Activated T-helper 1 cell treated with anti-CD3 and anti-CD28 coated beads, Interleukin-12 subunit alpha, Interleukin-12 subunit beta, Interleukin-2, Interleukin-4 antibody, amounts not matched to agents 30 ng/mL and 10 ng/mL and 1 ng/mL, durations not matched to agents 14 hours and 24 hours and 36 hours (primary cell): ENCODE measurements at regions not wholly inside any gene's neighbourhood (a gene's known extent, or its start where the extent isn't known, plus 50 kb on each side); places are given as distances from the start of the nearest gene placed in this dataset.
"Not testable (repeated sequence)": the region's sequence is repeated elsewhere in the genome, so short reads cannot be mapped to it uniquely, and the experiment has no call there.

ENCODE experiments used
- DNase-seq: peaks from one replicate; pipeline ENCODE4 v3.0.0; 2021; ENCODE audit warnings: low spot score
- H3K27ac Mint-ChIP-seq: one replicate; pipeline ENCODE4 v1.8.0; 2021; ENCODE audit warnings: mild to moderate bottlenecking, mixed read lengths
- H3K27me3 Mint-ChIP-seq: one replicate; pipeline ENCODE4 v1.8.0; 2022; ENCODE audit warnings: mild to moderate bottlenecking, moderate library complexity, mixed read lengths; ENCODE audit not compliant: insufficient read depth
- H3K36me3 Mint-ChIP-seq: one replicate; pipeline ENCODE4 v1.8.0; 2021; ENCODE audit warnings: low read depth, mixed read lengths
- H3K4me1 Mint-ChIP-seq: one replicate; pipeline ENCODE4 v1.8.0; 2021; ENCODE audit warnings: low read depth, mixed read lengths
- H3K4me3 Mint-ChIP-seq: one replicate; pipeline ENCODE4 v1.8.0; 2021; ENCODE audit warnings: mild to moderate bottlenecking, moderate library complexity, mixed read lengths
- H3K9me3 Mint-ChIP-seq: one replicate; pipeline ENCODE4 v1.8.0; 2021; ENCODE audit warnings: mixed read lengths
- intact Hi-C: fragments of 100-400 bp; cut with micrococcal nuclease; formaldehyde crosslinking; loops from one replicate; pipeline ENCODE4 v1.15.1; 2024

DNA sequence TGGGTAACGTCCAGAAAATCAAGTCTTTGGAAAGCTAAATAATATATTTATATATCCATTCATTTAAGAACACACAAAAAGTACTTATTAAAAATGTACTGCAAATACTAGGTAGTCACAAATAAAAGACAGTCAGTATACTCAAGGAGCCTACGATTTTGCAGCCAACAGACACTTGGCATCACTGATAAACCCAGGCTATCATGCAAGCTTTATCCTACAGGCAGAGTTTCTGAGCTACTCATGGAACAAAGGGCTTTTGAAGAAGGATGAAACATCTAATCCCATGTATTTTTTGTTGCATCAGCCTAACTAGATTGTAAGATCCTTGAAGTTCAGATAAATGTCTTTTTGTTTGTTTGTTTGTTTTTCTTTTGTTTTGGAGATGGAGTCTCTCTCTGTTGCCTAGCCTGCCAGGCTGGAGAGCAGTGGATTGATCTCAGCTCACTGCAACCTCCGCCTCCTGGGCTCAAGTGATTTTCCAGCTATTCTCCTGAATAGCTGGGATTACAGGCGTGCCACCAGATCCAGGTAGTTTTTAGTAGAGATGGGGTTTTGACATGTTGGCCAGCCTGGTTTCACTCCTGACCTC is 319.4 kb upstream of the MDFIC2 start:
- Mint-ChIP-seq H3K27ac (no peak overlapping the region), H3K27me3 (no peaks in the 10 kb centered on the region), H3K9me3 (no peaks in the 10 kb centered on the region), H3K36me3 (no peaks in the 10 kb centered on the region), H3K4me3 (no peak overlapping the region), H3K4me1 (no peaks in the 10 kb centered on the region)
- intact Hi-C loops: no loop called here
- no peak for DNase-seq

DNA sequence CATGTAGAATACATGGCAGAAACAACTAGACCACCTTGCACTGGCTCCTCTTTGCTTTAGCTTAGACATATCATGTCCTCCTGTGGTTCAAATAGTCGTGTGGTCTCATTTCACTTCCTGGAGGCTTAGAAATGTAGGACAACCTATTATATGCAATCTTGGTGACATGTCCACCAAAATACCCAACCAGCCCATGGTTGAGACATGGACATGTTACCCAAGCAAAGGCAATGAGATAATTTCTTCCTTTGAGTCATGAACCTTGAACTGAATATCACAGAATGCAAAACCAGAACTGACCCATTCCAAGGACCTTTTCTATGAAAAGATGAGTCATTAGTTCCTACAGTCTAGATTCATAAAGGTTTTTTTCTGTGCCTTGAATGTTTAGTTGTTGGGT is 309.0 kb upstream of the MDFIC2 start:
- no peak for DNase-seq
- Mint-ChIP-seq H3K36me3 (no peaks in the 10 kb centered on the region), H3K4me1 (no peaks in the 10 kb centered on the region), H3K27ac (no peak overlapping the region), H3K4me3 (no peak overlapping the region), H3K9me3 (no peaks in the 10 kb centered on the region), H3K27me3 (peaks cover 2% of the 10 kb centered on the region)
- intact Hi-C loops: no loop called here

DNA sequence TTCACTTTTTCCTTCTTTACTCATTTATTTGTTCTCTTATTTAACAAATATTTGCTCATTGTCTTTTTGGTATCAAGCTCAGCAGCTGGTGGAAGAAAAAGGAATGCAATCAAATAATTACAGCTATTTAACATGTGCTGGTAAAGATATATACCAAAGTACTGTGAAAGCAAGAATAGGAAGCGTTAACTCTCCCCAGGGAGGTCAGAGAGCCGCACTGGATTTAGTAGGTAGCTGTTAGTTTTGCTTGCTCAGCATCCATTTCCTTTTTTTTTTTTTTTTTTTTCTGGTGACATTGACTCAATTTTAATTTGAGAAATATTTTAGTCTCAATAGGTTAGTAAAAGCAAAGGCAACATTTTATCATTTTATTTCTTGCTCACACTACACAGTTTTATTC is 308.5 kb upstream of the MDFIC2 start:
- no peaks in the 10 kb centered on the region for H3K9me3 Mint-ChIP-seq
- peaks cover 2% of the 10 kb centered on the region for H3K27me3 Mint-ChIP-seq
- intact Hi-C loops: no loop called here
- H3K36me3 Mint-ChIP-seq: no peaks in the 10 kb centered on the region
- no peak overlapping the region for H3K27ac Mint-ChIP-seq
- no peak overlapping the region for H3K4me3 Mint-ChIP-seq
- no peak for DNase-seq
- no peaks in the 10 kb centered on the region for H3K4me1 Mint-ChIP-seq

DNA sequence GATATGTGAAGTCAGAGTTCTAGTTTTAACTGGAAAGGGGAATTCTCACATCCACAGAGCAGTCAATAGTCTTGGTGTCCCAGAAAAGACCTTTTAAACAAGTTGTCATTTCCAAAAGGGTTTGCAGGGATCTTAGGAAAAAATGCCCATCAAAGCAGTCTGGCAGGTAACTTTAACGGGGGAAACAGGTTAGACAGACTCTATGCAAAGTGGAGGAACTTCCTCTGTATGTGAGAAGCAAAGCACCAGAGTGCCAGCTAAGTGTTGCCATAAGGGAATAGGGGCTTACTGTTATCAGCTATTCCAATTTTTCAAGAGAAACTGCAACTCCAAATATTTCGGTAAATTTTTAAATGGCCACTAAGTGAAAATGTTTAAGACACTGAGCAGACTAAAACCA is 307.9 kb upstream of the MDFIC2 start:
- DNase-seq: no peak
- peaks cover 2% of the 10 kb centered on the region for H3K27me3 Mint-ChIP-seq
- intact Hi-C loops: no loop called here
- H3K36me3 Mint-ChIP-seq: no peaks in the 10 kb centered on the region
- no peak overlapping the region for H3K4me3 Mint-ChIP-seq
- no peaks in the 10 kb centered on the region for H3K9me3 Mint-ChIP-seq
- H3K27ac Mint-ChIP-seq: no peak overlapping the region
- H3K4me1 Mint-ChIP-seq: no peaks in the 10 kb centered on the region

DNA sequence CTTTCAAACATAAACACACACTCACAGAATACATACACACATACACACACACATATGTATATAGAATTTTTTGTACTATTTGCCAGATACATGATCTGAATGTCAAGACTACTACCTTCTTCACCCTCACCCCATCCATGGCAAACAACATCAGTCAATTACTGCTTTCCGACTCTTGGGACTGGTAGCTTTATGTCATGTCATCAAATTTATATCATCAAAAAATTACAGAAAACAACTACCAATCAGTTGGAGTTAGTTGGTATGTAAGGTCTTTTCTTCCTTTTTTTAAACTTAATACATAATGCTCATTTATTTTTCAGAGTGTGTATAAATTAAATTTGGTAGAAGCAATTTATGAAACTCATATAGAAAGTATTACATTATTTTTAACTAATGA is 305.7 kb upstream of the MDFIC2 start:
- H3K27ac Mint-ChIP-seq: no peak overlapping the region
- no peaks in the 10 kb centered on the region for H3K4me1 Mint-ChIP-seq
- intact Hi-C loops: no loop called here
- H3K4me3 Mint-ChIP-seq: no peak overlapping the region
- no peaks in the 10 kb centered on the region for H3K36me3 Mint-ChIP-seq
- H3K27me3 Mint-ChIP-seq: peaks cover 2% of the 10 kb centered on the region
- DNase-seq: no peak
- peaks cover under 1% of the 10 kb centered on the region for H3K9me3 Mint-ChIP-seq

DNA sequence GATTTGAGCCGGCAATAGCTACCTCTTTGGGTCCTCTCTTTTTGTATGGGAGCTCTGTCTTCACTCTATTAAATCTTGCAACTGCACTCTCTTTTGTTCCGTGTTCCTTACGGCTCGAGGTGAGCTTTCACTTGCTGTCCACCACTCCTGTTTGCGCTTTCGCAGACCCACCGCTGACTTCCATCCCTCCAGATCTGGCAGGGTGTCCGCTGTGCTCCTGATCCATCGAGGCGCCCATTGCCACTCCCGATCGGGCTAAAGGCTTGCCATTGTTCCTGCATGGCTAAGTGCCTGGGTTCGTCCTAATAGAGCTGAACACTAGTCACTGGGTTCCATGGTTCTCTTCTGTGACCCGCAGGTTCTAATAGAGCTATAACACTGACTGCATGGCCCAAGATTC is 304.9 kb upstream of the MDFIC2 start:
- intact Hi-C loops: not testable (repeated sequence)

DNA sequence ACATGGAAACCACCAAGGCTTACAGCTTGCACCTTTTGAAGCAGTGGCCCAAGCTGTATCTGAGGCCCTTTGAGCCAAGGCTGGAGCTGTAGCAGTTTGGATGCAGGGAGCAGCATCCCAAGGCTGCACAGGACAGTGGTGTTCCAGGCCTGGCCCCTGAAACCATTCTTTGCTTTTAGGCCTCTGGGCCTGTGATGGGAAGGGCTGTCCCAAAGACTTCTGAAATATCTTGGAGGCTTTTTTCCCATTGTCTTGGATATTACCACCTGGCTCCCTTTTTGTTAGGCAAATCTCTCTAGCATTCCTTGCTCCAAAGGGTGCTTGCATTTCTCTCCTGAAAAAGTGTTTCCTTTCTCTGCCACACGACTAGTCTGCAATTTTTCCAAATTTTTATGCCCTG is 302.8 kb upstream of the MDFIC2 start:
- no peak for DNase-seq
- Mint-ChIP-seq H3K27ac (no peak overlapping the region), H3K4me1 (no peaks in the 10 kb centered on the region), H3K4me3 (no peak overlapping the region), H3K9me3 (peaks cover 4% of the 10 kb centered on the region), H3K27me3 (no peaks in the 10 kb centered on the region), H3K36me3 (no peaks in the 10 kb centered on the region)
- intact Hi-C loops: no loop called here

More for the DNA sequence above, 304.9 kb upstream of the MDFIC2 start:
- H3K36me3 Mint-ChIP-seq, H3K27me3 Mint-ChIP-seq, H3K4me1 Mint-ChIP-seq, H3K9me3 Mint-ChIP-seq, H3K27ac Mint-ChIP-seq, H3K4me3 Mint-ChIP-seq, DNase-seq: not testable (repeated sequence)

DNA sequence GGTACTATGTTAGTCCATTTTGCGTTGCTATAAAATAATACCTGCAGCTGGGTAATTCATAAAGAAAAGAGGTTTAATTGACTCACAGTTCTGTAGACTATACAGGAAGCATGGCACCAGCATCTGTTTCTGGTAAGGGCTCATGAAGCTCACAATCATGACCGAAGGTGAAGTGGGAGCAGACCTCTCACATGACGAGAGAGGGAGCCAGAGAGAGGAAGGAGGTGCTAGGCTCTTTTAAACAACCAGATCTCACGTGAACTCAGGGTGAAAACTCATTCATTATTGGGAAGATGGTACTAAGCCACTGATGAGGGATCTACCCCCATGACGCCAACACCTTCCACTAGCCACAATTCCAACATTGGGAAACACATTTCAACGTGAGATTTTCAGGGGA is 301.7 kb upstream of the MDFIC2 start:
- H3K27ac Mint-ChIP-seq: no peak overlapping the region
- peaks cover 4% of the 10 kb centered on the region for H3K9me3 Mint-ChIP-seq
- H3K27me3 Mint-ChIP-seq: no peaks in the 10 kb centered on the region
- no peaks in the 10 kb centered on the region for H3K36me3 Mint-ChIP-seq
- H3K4me3 Mint-ChIP-seq: no peak overlapping the region
- intact Hi-C loops: no loop called here
- no peaks in the 10 kb centered on the region for H3K4me1 Mint-ChIP-seq
- no peak for DNase-seq

DNA sequence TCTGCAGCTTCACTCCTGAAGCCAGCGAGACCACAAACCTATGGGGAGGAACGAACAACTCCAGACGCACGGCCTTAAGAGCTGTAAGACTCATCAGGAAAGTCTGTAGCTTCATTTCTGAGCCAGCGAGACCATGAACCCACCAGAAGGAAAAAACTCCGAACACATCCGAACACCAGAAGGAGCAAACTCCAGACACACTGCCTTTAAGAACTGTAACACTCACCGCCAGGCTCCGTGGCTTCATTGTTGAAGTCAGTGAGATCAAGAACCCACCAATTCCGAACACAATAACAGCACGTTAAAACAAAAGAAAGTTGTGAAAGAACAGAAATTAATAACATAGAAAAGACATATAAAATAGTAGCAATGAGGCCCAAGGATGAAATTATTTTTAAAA is 300.5 kb upstream of the MDFIC2 start:
- Mint-ChIP-seq H3K27ac (no peak overlapping the region), H3K9me3 (peaks cover 4% of the 10 kb centered on the region)

DNA sequence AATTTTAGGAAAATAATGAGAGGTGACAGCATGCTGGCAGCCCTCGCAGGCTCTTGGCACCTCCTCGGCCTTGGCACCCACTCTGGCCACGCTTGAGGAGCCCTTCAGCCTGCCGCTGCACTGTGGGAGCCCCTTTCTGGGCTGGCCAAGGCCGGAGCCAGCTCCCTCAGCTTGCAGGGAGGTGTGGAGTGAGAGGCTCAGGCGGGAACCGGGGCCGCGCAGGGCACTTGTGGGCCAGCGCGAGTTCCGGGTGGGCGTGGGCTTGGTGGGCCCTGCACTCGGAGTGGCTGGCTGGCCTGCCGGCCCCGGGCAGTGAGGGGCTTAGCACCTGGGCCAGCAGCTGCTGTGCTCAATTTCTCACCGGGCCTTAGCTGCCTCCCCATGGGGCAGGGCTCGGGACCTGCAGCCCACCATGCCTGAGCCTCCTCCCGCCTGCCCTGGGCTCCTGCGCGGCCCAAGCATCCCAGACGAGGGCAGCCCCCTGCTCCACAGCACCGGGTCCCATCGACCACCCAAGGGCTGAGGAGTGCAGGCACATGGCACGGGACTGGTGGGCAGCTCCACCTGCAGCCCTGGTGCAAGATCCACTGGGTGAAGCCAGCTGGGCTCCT is 299.3 kb upstream of the MDFIC2 start:
- H3K9me3 Mint-ChIP-seq, H3K4me1 Mint-ChIP-seq, H3K27me3 Mint-ChIP-seq, DNase-seq, intact Hi-C loops, H3K27ac Mint-ChIP-seq, H3K4me3 Mint-ChIP-seq, H3K36me3 Mint-ChIP-seq: not testable (repeated sequence)

More for the DNA sequence above, 300.5 kb upstream of the MDFIC2 start:
- intact Hi-C loops: no loop called here
- no peaks in the 10 kb centered on the region for H3K36me3 Mint-ChIP-seq
- no peak overlapping the region for H3K4me3 Mint-ChIP-seq
- H3K27me3 Mint-ChIP-seq: peaks cover 3% of the 10 kb centered on the region
- no peaks in the 10 kb centered on the region for H3K4me1 Mint-ChIP-seq
- no peak for DNase-seq

DNA sequence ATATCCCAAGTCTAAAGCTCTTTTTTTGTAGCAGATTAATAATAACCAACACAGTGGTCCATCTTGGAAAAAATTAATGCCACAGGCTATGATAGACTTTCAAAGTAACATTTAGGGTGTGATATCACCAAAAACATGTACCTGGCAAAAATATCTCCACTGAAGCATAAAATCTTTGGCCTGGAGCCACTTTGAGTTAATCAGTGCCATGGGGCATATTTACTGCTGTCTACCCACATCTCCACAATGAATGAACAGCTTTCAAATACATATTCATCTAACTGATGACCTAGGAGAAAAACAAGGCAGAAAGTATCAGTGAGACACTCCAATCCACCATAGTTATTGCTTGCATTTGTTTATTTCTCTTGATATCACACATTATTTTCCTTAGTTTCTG is 296.0 kb upstream of the MDFIC2 start:
- H3K4me1 Mint-ChIP-seq: no peaks in the 10 kb centered on the region
- H3K9me3 Mint-ChIP-seq: peaks cover 4% of the 10 kb centered on the region
- intact Hi-C loops: no loop called here
- DNase-seq: no peak
- peaks cover 3% of the 10 kb centered on the region for H3K27me3 Mint-ChIP-seq
- H3K36me3 Mint-ChIP-seq: no peaks in the 10 kb centered on the region
- no peak overlapping the region for H3K27ac Mint-ChIP-seq
- no peak overlapping the region for H3K4me3 Mint-ChIP-seq

DNA sequence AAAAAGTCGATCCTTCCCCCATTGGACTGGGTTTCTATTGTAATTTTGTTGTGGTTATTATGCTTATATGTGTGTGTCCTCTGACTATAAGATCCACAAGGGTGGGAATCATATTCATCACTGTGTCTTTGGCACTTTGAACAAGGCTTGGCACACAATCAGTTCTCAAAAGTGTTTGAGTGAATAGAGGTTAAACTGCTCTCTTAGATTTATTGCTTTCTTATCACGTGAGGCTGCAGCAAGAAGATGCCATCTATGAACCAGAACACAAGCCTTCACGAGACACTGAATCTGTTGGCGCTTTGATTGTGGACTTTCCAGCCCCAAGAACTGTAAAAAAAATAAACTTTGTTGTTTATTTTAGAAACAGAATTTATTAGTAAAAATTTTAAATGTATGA is 295.0 kb upstream of the MDFIC2 start:
- peaks cover 5% of the 10 kb centered on the region for H3K4me1 Mint-ChIP-seq
- H3K27ac Mint-ChIP-seq: no peak overlapping the region
- H3K4me3 Mint-ChIP-seq: no peak overlapping the region
- intact Hi-C loops: no loop called here
- no peaks in the 10 kb centered on the region for H3K36me3 Mint-ChIP-seq
- DNase-seq: no peak
- no peaks in the 10 kb centered on the region for H3K9me3 Mint-ChIP-seq
- H3K27me3 Mint-ChIP-seq: peaks cover 3% of the 10 kb centered on the region

DNA sequence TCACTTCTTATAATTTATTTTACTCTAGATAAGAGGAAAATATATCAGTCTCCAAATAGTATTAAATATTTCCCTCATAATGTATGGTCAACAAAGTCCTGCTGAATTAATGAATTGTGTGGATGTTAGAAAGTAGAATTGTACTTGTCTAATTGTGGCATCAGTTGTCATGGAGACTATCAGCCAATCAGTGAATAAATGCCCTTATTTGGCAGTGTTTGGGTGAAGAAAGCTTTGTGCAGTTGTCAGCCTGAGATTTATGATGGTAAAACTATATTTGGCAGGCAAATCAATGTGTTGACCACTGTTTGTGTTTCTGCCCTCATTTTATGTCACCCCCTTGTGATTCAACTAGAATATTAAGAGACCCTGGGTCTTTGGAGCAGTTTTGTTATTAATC is 293.6 kb upstream of the MDFIC2 start:
- H3K9me3 Mint-ChIP-seq: no peaks in the 10 kb centered on the region
- no peak for DNase-seq
- peaks cover 5% of the 10 kb centered on the region for H3K4me1 Mint-ChIP-seq
- no peak overlapping the region for H3K4me3 Mint-ChIP-seq
- no peak overlapping the region for H3K27ac Mint-ChIP-seq
- peaks cover 5% of the 10 kb centered on the region for H3K27me3 Mint-ChIP-seq
- no peaks in the 10 kb centered on the region for H3K36me3 Mint-ChIP-seq
- intact Hi-C loops: no loop called here

DNA sequence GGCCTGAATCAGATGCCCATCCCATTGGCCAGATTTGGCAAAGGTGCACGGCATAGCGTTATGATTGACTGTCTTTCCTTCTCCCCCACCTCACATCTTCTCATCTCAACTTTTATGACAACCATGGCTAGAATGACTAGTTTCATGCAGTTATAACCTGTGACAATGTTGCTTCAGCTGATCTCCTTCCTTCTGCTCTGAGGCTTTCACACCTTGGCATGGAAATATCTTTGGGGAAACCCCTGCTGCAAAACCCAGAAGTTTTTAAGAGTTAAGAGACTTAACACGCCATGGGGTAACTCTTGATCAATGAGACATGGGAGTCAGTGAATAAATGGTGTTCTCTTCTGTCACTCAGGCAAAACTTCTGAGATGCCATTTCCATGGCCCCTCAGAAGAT is 290.7 kb upstream of the MDFIC2 start:
- H3K4me3 Mint-ChIP-seq: no peak overlapping the region
- DNase-seq: no peak
- peaks cover 5% of the 10 kb centered on the region for H3K4me1 Mint-ChIP-seq
- H3K27me3 Mint-ChIP-seq: peaks cover 2% of the 10 kb centered on the region
- H3K36me3 Mint-ChIP-seq: no peaks in the 10 kb centered on the region
- intact Hi-C loops: loop anchor here (5.0 kb wide), 1 partner anchor 699 kb away; no protein-coding TSS in a partner anchor
- no peak overlapping the region for H3K27ac Mint-ChIP-seq
- no peaks in the 10 kb centered on the region for H3K9me3 Mint-ChIP-seq
